Adrenal gland (tissue), 5 donors: ENCODE measurements at regions not wholly inside any gene's neighbourhood (a gene's known extent, or its start where the extent isn't known, plus 50 kb on each side); places are given as distances from the start of the nearest gene placed in this dataset.

ENCODE experiments used
- POLR2A ChIP-seq, 2 donors: fragments of 450-650 bp; IDR thresholded peaks; one replicate each; pipeline ENCODE4 v1.6.1; 2017; ENCODE audit warnings: antibody characterized with exemption in 2 of 2, mild to moderate bottlenecking in 2 of 2, moderate library complexity in 1 of 2
- TF ChIP-seq, protein P1 (sequence below), 6 experiments: fragments of 450-650 bp in 4 of 6; fragments of 200-600 bp in 2 of 6; sonication (generic) in 1 of 6; IDR thresholded peaks; 1 replicate in 5 of 6; 2 replicates in 1 of 6; pipeline versions ENCODE4 v1.5.1 to v1.8.0; 2016 to 2021; ENCODE audit warnings: antibody characterized with exemption in 6 of 6, mild to moderate bottlenecking in 2 of 6, moderate library complexity in 1 of 6
- donor health status: DM: no; HTN: no; CAD: no.

GRCh38 chr20:12599494-12599893 is 409.3 kb upstream of the SPTLC3 start:
- TF ChIP-seq, protein P1, sequence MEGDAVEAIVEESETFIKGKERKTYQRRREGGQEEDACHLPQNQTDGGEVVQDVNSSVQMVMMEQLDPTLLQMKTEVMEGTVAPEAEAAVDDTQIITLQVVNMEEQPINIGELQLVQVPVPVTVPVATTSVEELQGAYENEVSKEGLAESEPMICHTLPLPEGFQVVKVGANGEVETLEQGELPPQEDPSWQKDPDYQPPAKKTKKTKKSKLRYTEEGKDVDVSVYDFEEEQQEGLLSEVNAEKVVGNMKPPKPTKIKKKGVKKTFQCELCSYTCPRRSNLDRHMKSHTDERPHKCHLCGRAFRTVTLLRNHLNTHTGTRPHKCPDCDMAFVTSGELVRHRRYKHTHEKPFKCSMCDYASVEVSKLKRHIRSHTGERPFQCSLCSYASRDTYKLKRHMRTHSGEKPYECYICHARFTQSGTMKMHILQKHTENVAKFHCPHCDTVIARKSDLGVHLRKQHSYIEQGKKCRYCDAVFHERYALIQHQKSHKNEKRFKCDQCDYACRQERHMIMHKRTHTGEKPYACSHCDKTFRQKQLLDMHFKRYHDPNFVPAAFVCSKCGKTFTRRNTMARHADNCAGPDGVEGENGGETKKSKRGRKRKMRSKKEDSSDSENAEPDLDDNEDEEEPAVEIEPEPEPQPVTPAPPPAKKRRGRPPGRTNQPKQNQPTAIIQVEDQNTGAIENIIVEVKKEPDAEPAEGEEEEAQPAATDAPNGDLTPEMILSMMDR (IDR thresholded peaks at IDR 0.05), result no peak
- TF ChIP-seq POLR2A (IDR thresholded peaks at IDR 0.05), result no peak
